Neural progenitor cell (in vitro differentiated cells): ENCODE measurements at regions not wholly inside any gene's neighbourhood (a gene's known extent, or its start where the extent isn't known, plus 50 kb on each side); places are given as distances from the start of the nearest gene placed in this dataset.

Experiments
- CTCF ChIP-seq: fragments of 200-600 bp; sonication (generic); IDR thresholded peaks from 2 replicates; pipeline ENCODE4 v1.5.1; 2017; ENCODE audit warnings: antibody characterized with exemption, mild to moderate bottlenecking
- EZH2 ChIP-seq: fragments of 200-600 bp; sonication (generic); IDR thresholded peaks from 2 replicates; pipeline ENCODE4 v1.6.1; 2017; ENCODE audit warnings: antibody characterized with exemption, mild to moderate bottlenecking, moderate library complexity
- EZH2phosphoT487 ChIP-seq: fragments of 200-600 bp; sonication (generic); IDR thresholded peaks from 2 replicates; pipeline ENCODE4 v1.6.1; 2017; ENCODE audit warnings: antibody characterized with exemption

- no peak for TF ChIP-seq CTCF
- TF ChIP-seq EZH2, result no peak
- no peak for TF ChIP-seq EZH2phosphoT487
Observed at GRCh38 chr5:173790836-173791546, 97.2 kb upstream of the CPEB4 start.
